ENCODE measurements at regions not wholly inside any gene's neighbourhood (a gene's known extent, or its start where the extent isn't known, plus 50 kb on each side); places are given as distances from the start of the nearest gene placed in this dataset.

GRCh38 chr6:154888421-154889295 lies 106.5 kb upstream of the TIAM2 start:
- Histone ChIP-seq H3K4me2 (ENCODE audit: control insufficient read depth, insufficient read depth) (no peak overlapping the region), H3K36me3 (ENCODE audit: control insufficient read depth in 2 of 2, insufficient read depth in 2 of 2, low read length in 1 of 2) (no peaks in the 10 kb centered on the region), H3K9ac (ENCODE audit: control insufficient read depth, insufficient read depth, low read length) (no peak overlapping the region), H2AFZ (ENCODE audit: control insufficient read depth, low read depth, low read length) (no peak overlapping the region), H3K27me3 (replicated peaks in 1 of 2; ENCODE audit: control insufficient read depth in 2 of 2, insufficient read depth in 2 of 2, low read length in 1 of 2) (no peaks in the 10 kb centered on the region), H3K4me3 (no peak overlapping the region), H4K20me1 (ENCODE audit: control insufficient read depth, insufficient read depth) (no peaks in the 10 kb centered on the region), H3K79me2 (ENCODE audit: control insufficient read depth, insufficient read depth, low read length) (no peaks in the 10 kb centered on the region), H3K4me1 (ENCODE audit: control insufficient read depth, insufficient read depth, low read length) (no peaks in the 10 kb centered on the region), H3K27ac (ENCODE audit: control insufficient read depth, insufficient read depth) (no peak overlapping the region), H3K9me3 (replicated peaks; ENCODE audit: control insufficient read depth, insufficient read depth, low read length) (no peaks in the 10 kb centered on the region)
- FAIRE-seq (no peak), ATAC-seq (no peak), DNase-seq (ENCODE audit: low read depth, low spot score) (no peak)
- BruUV-seq (replicated peaks) = no TSS peak
- TF ChIP-seq RCOR1 (conservative IDR thresholded peaks at IDR 0.05; ENCODE audit: low read depth, low read length) (no peak), SREBF1 (IDR thresholded peaks at IDR 0.05; ENCODE audit: low read length) (no peak), E2F8 (IDR thresholded peaks at IDR 0.05; ENCODE audit: low read depth, partially characterized antibody) (no peak), ESRRA (IDR thresholded peaks at IDR 0.05; ENCODE audit: low read length) (no peak), STAT1 (conservative IDR thresholded peaks at IDR 0.05) (no peak), POLR2AphosphoS2 (IDR thresholded peaks at IDR 0.05; ENCODE audit: low read depth, low read length) (no peak), ZSCAN29 (IDR thresholded peaks at IDR 0.05) (no peak), HDAC2 (IDR thresholded peaks at IDR 0.05) (no peak)
- TF ChIP-seq, protein P1, sequence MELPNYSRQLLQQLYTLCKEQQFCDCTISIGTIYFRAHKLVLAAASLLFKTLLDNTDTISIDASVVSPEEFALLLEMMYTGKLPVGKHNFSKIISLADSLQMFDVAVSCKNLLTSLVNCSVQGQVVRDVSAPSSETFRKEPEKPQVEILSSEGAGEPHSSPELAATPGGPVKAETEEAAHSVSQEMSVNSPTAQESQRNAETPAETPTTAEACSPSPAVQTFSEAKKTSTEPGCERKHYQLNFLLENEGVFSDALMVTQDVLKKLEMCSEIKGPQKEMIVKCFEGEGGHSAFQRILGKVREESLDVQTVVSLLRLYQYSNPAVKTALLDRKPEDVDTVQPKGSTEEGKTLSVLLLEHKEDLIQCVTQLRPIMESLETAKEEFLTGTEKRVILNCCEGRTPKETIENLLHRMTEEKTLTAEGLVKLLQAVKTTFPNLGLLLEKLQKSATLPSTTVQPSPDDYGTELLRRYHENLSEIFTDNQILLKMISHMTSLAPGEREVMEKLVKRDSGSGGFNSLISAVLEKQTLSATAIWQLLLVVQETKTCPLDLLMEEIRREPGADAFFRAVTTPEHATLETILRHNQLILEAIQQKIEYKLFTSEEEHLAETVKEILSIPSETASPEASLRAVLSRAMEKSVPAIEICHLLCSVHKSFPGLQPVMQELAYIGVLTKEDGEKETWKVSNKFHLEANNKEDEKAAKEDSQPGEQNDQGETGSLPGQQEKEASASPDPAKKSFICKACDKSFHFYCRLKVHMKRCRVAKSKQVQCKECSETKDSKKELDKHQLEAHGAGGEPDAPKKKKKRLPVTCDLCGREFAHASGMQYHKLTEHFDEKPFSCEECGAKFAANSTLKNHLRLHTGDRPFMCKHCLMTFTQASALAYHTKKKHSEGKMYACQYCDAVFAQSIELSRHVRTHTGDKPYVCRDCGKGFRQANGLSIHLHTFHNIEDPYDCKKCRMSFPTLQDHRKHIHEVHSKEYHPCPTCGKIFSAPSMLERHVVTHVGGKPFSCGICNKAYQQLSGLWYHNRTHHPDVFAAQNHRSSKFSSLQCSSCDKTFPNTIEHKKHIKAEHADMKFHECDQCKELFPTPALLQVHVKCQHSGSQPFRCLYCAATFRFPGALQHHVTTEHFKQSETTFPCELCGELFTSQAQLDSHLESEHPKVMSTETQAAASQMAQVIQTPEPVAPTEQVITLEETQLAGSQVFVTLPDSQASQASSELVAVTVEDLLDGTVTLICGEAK (IDR thresholded peaks at IDR 0.05; ENCODE audit: borderline replicate concordance) = no peak
- intact Hi-C loops (cut with micrococcal nuclease; ENCODE audit: unreplicated experiment) (no loop called here), in situ Hi-C loops (cut with MboI) (no loop called here)
- ChIA-PET SMC1A (ENCODE audit: uncharacterized antibody, unreplicated experiment) (interaction anchor here (0.9 to 1.3 kb wide), 2 partner anchors 19 to 213 kb away, joined by 3 to 4 read pairs; no protein-coding TSS in a partner anchor), POLR2A (no interaction called here), CTCF (no interaction called here), RAD21 (ENCODE audit: unreplicated experiment) (no interaction called here)
- WGBS (ENCODE audit: insufficient coverage, insufficient replicate concordance, low lambda C conversion rate, missing lambda C conversion rate) = 95% methylated on average over 6 of the region's 6 CpGs

Measured in GM12878 (cell line).